GM12878 (cell line): ENCODE measurements at regions not wholly inside any gene's neighbourhood (a gene's known extent, or its start where the extent isn't known, plus 50 kb on each side); places are given as distances from the start of the nearest gene placed in this dataset.

Experiments
- ATAC-seq: fragments of 200-7000 bp; cut with Tn5 transposase; 3 replicates; pipeline ENCODE4 v1.9.1; 2020; ENCODE audit warnings: mild to moderate bottlenecking, moderate library complexity
- BruUV-seq: library from RNA; stranded (reverse); fragments of 400-500 nt; replicated peaks from 2 replicates; lab custom pipeline; 2021; lab: Mats Ljungman, UMichigan
- CTCF ChIA-PET: fragments of 300-600 bp; sonication (Branson Sonifier 250); formaldehyde crosslinking; extraction: SDS; loops from one replicate; lab custom pipeline; 2021; ENCODE audit warnings: inconsistent platforms; lab: Yijun Ruan, JAX
- POLR2A ChIA-PET: fragments of 350-600 bp; formaldehyde crosslinking; extraction: SDS; loops from one replicate; lab custom pipeline; 2021; ENCODE audit warnings: inconsistent platforms; lab: Charles Lee
- RAD21 ChIA-PET: fragments of 300-600 bp; sonication (Branson Sonifier 250); formaldehyde crosslinking; loops from one replicate; lab custom pipeline; 2023; ENCODE audit warnings: antibody characterized with exemption; ENCODE audit not compliant: unreplicated experiment; lab: Charles Lee
- SMC1A ChIA-PET: fragments of 300-600 bp; sonication (Branson Sonifier 250); formaldehyde crosslinking; loops from one replicate; lab custom pipeline; 2023; ENCODE audit not compliant: unreplicated experiment, uncharacterized antibody; lab: Charles Lee
- DNase-seq: peaks from one replicate; pipeline ENCODE4 v3.0.0-alpha.2; 2011; ENCODE audit warnings: low read depth, low spot score
- FAIRE-seq: peaks from 3 replicates; lab custom pipeline; 2011; peaks lifted over from hg19 to GRCh38; lab: Jason Lieb, UNC
- H2AFZ ChIP-seq: 2 replicates; pipeline ENCODE4 v1.6.0; 2011; ENCODE audit warnings: low read depth, low read length, control low read depth; ENCODE audit not compliant: control insufficient read depth
- H3K27ac ChIP-seq: 2 replicates; pipeline ENCODE4 v1.5.1; 2011; ENCODE audit warnings: control low read depth; ENCODE audit not compliant: control insufficient read depth, insufficient read depth
- H3K27me3 ChIP-seq, 2 experiments: replicated peaks in 1 of 2; 2 replicates each; pipeline versions ENCODE4 v1.6.0 to v1.6.1; 2011; ENCODE audit warnings: low read length in 1 of 2; ENCODE audit not compliant: control insufficient read depth in 2 of 2, insufficient read depth in 2 of 2
- H3K36me3 ChIP-seq, 2 experiments: 2 replicates each; pipeline ENCODE4 v1.5.1; 2011; ENCODE audit warnings: low read length in 1 of 2; ENCODE audit not compliant: control insufficient read depth in 2 of 2, insufficient read depth in 2 of 2
- H3K4me1 ChIP-seq: 2 replicates; pipeline ENCODE4 v1.6.1; 2011; ENCODE audit warnings: mild to moderate bottlenecking, low read length, moderate library complexity, mixed read lengths; ENCODE audit not compliant: control insufficient read depth, insufficient read depth
- H3K4me2 ChIP-seq: 2 replicates; pipeline ENCODE4 v1.6.0; 2011; ENCODE audit warnings: control low read depth; ENCODE audit not compliant: control insufficient read depth, insufficient read depth
- H3K4me3 ChIP-seq: fragments of 200-600 bp; sonication (generic); 2 replicates; pipeline ENCODE4 v1.5.1; 2016
- H3K79me2 ChIP-seq: 2 replicates; pipeline ENCODE4 v1.6.0; 2011; ENCODE audit warnings: low read length; ENCODE audit not compliant: control insufficient read depth, insufficient read depth
- H3K9ac ChIP-seq: 2 replicates; pipeline ENCODE4 v1.8.0; 2011; ENCODE audit warnings: low read length, control low read depth, mixed read lengths; ENCODE audit not compliant: control insufficient read depth, insufficient read depth
- H3K9me3 ChIP-seq: replicated peaks from 3 replicates; pipeline ENCODE4 v1.5.1; 2011; ENCODE audit warnings: mild to moderate bottlenecking, low read length; ENCODE audit not compliant: control insufficient read depth, insufficient read depth
- H4K20me1 ChIP-seq: 2 replicates; pipeline ENCODE4 v1.6.0; 2011; ENCODE audit not compliant: control insufficient read depth, insufficient read depth
- ATF2 ChIP-seq: IDR thresholded peaks from 2 replicates; pipeline ENCODE4 v1.6.1; 2012; ENCODE audit warnings: low read length, inconsistent platforms
- ELK1 ChIP-seq: IDR thresholded peaks from 2 replicates; pipeline ENCODE4 v1.6.1; 2012; ENCODE audit warnings: low read depth, low read length, improper control_type of control experiment
- EP300 ChIP-seq, 2 experiments: fragments of 150-350 bp in 1 of 2; IDR thresholded peaks; 2 replicates each; pipeline ENCODE4 v1.6.1; 2011 to 2012; ENCODE audit warnings: low read depth in 2 of 2, low read length in 2 of 2, borderline replicate concordance in 1 of 2, improper control_type of control experiment in 1 of 2, inconsistent platforms in 1 of 2; ENCODE audit not compliant: control insufficient read depth in 1 of 2
- FOXM1 ChIP-seq: IDR thresholded peaks from 2 replicates; pipeline ENCODE4 v1.6.1; 2012; ENCODE audit warnings: low read depth, mild to moderate bottlenecking, inconsistent platforms, low read length, moderate library complexity
- IRF5 ChIP-seq: fragments of 450-650 bp; IDR thresholded peaks from 2 replicates; pipeline ENCODE4 v1.6.1; 2017; ENCODE audit warnings: borderline replicate concordance
- JUNB ChIP-seq: IDR thresholded peaks from 2 replicates; pipeline ENCODE4 v1.6.1; 2016; ENCODE audit warnings: antibody characterized with exemption, mild to moderate bottlenecking
- MYB ChIP-seq: fragments of 150-350 bp; IDR thresholded peaks from 2 replicates; pipeline ENCODE4 v1.6.1; 2014; ENCODE audit warnings: mild to moderate bottlenecking, low read depth, low read length, borderline replicate concordance
- MYC ChIP-seq: IDR thresholded peaks from 2 replicates; pipeline ENCODE4 v1.6.1; 2011; ENCODE audit warnings: mild to moderate bottlenecking, low read length, moderate library complexity, inconsistent platforms; ENCODE audit not compliant: insufficient read depth, insufficient replicate concordance, insufficient read length, severe bottlenecking
- NR2C2 ChIP-seq: IDR thresholded peaks from 2 replicates; pipeline ENCODE4 v1.6.1; 2011; ENCODE audit warnings: borderline replicate concordance, low read depth; ENCODE audit not compliant: control insufficient read depth, insufficient read length
- PML ChIP-seq: IDR thresholded peaks from 2 replicates; pipeline ENCODE4 v1.6.1; 2012; ENCODE audit warnings: low read length, inconsistent platforms
- PRDM15 ChIP-seq: fragments of 450-650 bp; formaldehyde crosslinking; IDR thresholded peaks from 2 replicates; pipeline ENCODE4 v1.4.0; 2020; ENCODE audit warnings: mild to moderate bottlenecking, moderate library complexity
- RELA ChIP-seq: fragments of 450-650 bp; IDR thresholded peaks from 2 replicates; pipeline ENCODE4 v1.8.0; 2014; ENCODE audit warnings: borderline replicate concordance; ENCODE audit not compliant: partially characterized antibody
- RUNX3 ChIP-seq: IDR thresholded peaks from 2 replicates; pipeline ENCODE4 v1.6.1; 2012; ENCODE audit warnings: low read length, inconsistent platforms
- SRF ChIP-seq, 2 experiments: IDR thresholded peaks; 2 replicates each; pipeline ENCODE4 v1.6.1; 2011; ENCODE audit warnings: low read depth in 2 of 2, low read length in 2 of 2, mild to moderate bottlenecking in 1 of 2, moderate library complexity in 1 of 2
- ZNF207 ChIP-seq: fragments of 450-650 bp; IDR thresholded peaks from 2 replicates; pipeline ENCODE4 v1.6.1; 2014; ENCODE audit warnings: antibody characterized with exemption, mild to moderate bottlenecking, borderline replicate concordance
- ZZZ3 ChIP-seq: IDR thresholded peaks from 2 replicates; pipeline ENCODE4 v1.6.1; 2011; ENCODE audit warnings: low read depth; ENCODE audit not compliant: control insufficient read depth, insufficient read length
- WGBS: methylation state at CpG from one replicate; pipeline ENCODE4 v1.1.6; 2016; ENCODE audit warnings: low lambda C conversion rate; ENCODE audit not compliant: insufficient replicate concordance, insufficient coverage; ENCODE audit errors: missing lambda C conversion rate; 5-methylcytosine and 5-hydroxymethylcytosine counted together
- in situ Hi-C: fragments of 300-500 bp; cut with MboI; formaldehyde crosslinking; loops from 9 replicates; pipeline ENCODE4 v1.14.3; 2018; ENCODE audit warnings: mixed read lengths
- intact Hi-C: fragments of 100-400 bp; cut with micrococcal nuclease; formaldehyde crosslinking; loops from one replicate; pipeline ENCODE4 v1.14.2; 2022; ENCODE audit not compliant: unreplicated experiment

- ChIA-PET CTCF (interaction anchor here (1.0 to 3.4 kb wide), 3 partner anchors 17 to 1242 kb away, joined by 3 to 19 read pairs (median 7); no protein-coding TSS in a partner anchor), POLR2A (no interaction called here), RAD21 (interaction anchor here (2.2 kb wide), 1 partner anchor 1241 kb away, joined by 10 read pairs; no protein-coding TSS in a partner anchor), SMC1A (interaction anchor here (1.1 kb wide), 1 partner anchor 441 kb away, joined by 4 read pairs; no protein-coding TSS in a partner anchor)
- Histone ChIP-seq H3K4me3 (no peak overlapping the region), H3K79me2 (no peaks in the 10 kb centered on the region), H3K4me2 (no peak overlapping the region), H3K36me3 (no peaks in the 10 kb centered on the region), H3K9ac (no peak overlapping the region), H4K20me1 (no peaks in the 10 kb centered on the region), H3K4me1 (no peaks in the 10 kb centered on the region), H3K9me3 (no peaks in the 10 kb centered on the region), H2AFZ (no peak overlapping the region), H3K27ac (no peak overlapping the region), H3K27me3 (no peaks in the 10 kb centered on the region; a peak in 1 of 4 replicates)
- FAIRE-seq (no peak), DNase-seq (no peak), ATAC-seq (no peak)
- in situ Hi-C loops, result no loop called here
- intact Hi-C loops, result loop anchor here (5.0 kb wide), 1 partner anchor 231 kb away; no protein-coding TSS in a partner anchor
- BruUV-seq, result no TSS peak
- WGBS, result 0% methylated on average over 2 of the region's 2 CpGs
- TF ChIP-seq PML (no peak), RUNX3 (no peak), NR2C2 (no peak), PRDM15 (CRISPR knock-in tag) (no peak), ATF2 (no peak), FOXM1 (no peak), ZZZ3 (no peak), IRF5 (no peak), EP300 (IDR thresholded peaks at IDR 0.05; ENCODE audit: borderline replicate concordance in 1 of 2, control insufficient read depth in 1 of 2, low read depth in 2 of 2, low read length in 2 of 2) (no peak), ZNF207 (no peak), JUNB (no peak), MYC (no peak), ELK1 (no peak), SRF (IDR thresholded peaks at IDR 0.05; ENCODE audit: low read depth in 2 of 2, low read length in 2 of 2) (no peak), MYB (no peak), RELA (no peak)
Observed at GRCh38 chr6:73968221-73968757, 272.3 kb downstream of the CD109 start.
